Activated naive CD4-positive, alpha-beta T cell treated with anti-CD3 and anti-CD28 coated beads, Interleukin-2, amount 50 U/mL, for 72 hours (primary cell): ENCODE measurements at regions not wholly inside any gene's neighbourhood (a gene's known extent, or its start where the extent isn't known, plus 50 kb on each side); places are given as distances from the start of the nearest gene placed in this dataset.
"Not testable (repeated sequence)": the region's sequence is repeated elsewhere in the genome, so short reads cannot be mapped to it uniquely, and the experiment has no call there.

ENCODE experiments used
- ATAC-seq, 2 donors: fragments of 150-1000 bp; cut with Tn5 transposase; 2 replicates each; pipeline ENCODE4 v1.10.0; 2021; ENCODE audit warnings: mild to moderate bottlenecking in 2 of 2, moderate library complexity in 2 of 2
- DNase-seq, 2 donors: peaks; one replicate each; pipeline ENCODE4 v3.0.0; 2021 to 2022; ENCODE audit warnings: low spot score in 2 of 2
- H3K27ac Mint-ChIP-seq, 2 donors: one replicate each; pipeline ENCODE4 v1.8.0; 2022; ENCODE audit warnings: mild to moderate bottlenecking in 2 of 2, mixed read lengths in 2 of 2
- H3K36me3 Mint-ChIP-seq, 2 donors: one replicate each; pipeline ENCODE4 v1.8.0; 2022; ENCODE audit warnings: mixed read lengths in 2 of 2
- H3K9me3 Mint-ChIP-seq, 2 donors: one replicate each; pipeline ENCODE4 v1.8.0; 2022; ENCODE audit warnings: mixed read lengths in 2 of 2

- no peak for ATAC-seq
- DNase-seq: no peak
- H3K9me3 Mint-ChIP-seq: peaks cover 11 to 13% of the 10 kb centered on the region in 2 donors
- H3K27ac Mint-ChIP-seq: no peak overlapping the region
- peaks cover 5 to 10% of the 10 kb centered on the region in 2 donors for H3K36me3 Mint-ChIP-seq
Observed at GRCh38 chr2:114274957-114275356, 167.5 kb upstream of the DPP10 start.

GRCh38 chr2:114281188-114281587, 161.3 kb upstream of the DPP10 start:
- Mint-ChIP-seq H3K36me3 (peaks cover 5 to 7% of the 10 kb centered on the region in 2 donors), H3K27ac (no peak overlapping the region), H3K9me3 (peaks cover 5 to 6% of the 10 kb centered on the region in 2 donors)
- no peak for DNase-seq
- ATAC-seq: no peak

- Mint-ChIP-seq H3K36me3 (peaks cover 0 to 7% of the 10 kb centered on the region in 2 donors), H3K9me3 (peaks cover 8 to 10% of the 10 kb centered on the region in 2 donors), H3K27ac (no peak overlapping the region)
- no peak for ATAC-seq
- DNase-seq: no peak
Observed at GRCh38 chr2:114283774-114284173, 158.7 kb upstream of the DPP10 start.

GRCh38 chr2:114286438-114286837, 156.0 kb upstream of the DPP10 start:
- DNase-seq (no peak), ATAC-seq (no peak)
- H3K27ac Mint-ChIP-seq: no peak overlapping the region
- peaks cover 0 to 7% of the 10 kb centered on the region in 2 donors for H3K36me3 Mint-ChIP-seq
- peaks cover 8 to 10% of the 10 kb centered on the region in 2 donors for H3K9me3 Mint-ChIP-seq

- Mint-ChIP-seq H3K9me3 (no peaks in the 10 kb centered on the region), H3K36me3 (no peaks in the 10 kb centered on the region), H3K27ac (no peak overlapping the region)
- no peak for DNase-seq
- no peak for ATAC-seq
Observed at GRCh38 chr2:114293355-114293754, 149.1 kb upstream of the DPP10 start.

GRCh38 chr2:114294741-114295140, 147.7 kb upstream of the DPP10 start:
- H3K36me3 Mint-ChIP-seq: no peaks in the 10 kb centered on the region
- H3K27ac Mint-ChIP-seq: no peak overlapping the region
- H3K9me3 Mint-ChIP-seq: no peaks in the 10 kb centered on the region
- ATAC-seq (no peak), DNase-seq (no peak)

GRCh38 chr2:114300351-114300750, 142.1 kb upstream of the DPP10 start:
- ATAC-seq, H3K36me3 Mint-ChIP-seq, DNase-seq, H3K27ac Mint-ChIP-seq: not testable (repeated sequence)
- peaks cover 5 to 17% of the 10 kb centered on the region in 2 donors for H3K9me3 Mint-ChIP-seq

GRCh38 chr2:114316532-114317300, 125.7 kb upstream of the DPP10 start:
- DNase-seq (no peak), ATAC-seq (no peak)
- H3K27ac Mint-ChIP-seq: no peak overlapping the region
- no peaks in the 10 kb centered on the region for H3K36me3 Mint-ChIP-seq
- H3K9me3 Mint-ChIP-seq: no peaks in the 10 kb centered on the region

GRCh38 chr2:114330594-114330993, 111.8 kb upstream of the DPP10 start:
- DNase-seq (no peak), ATAC-seq (no peak)
- Mint-ChIP-seq H3K36me3 (no peaks in the 10 kb centered on the region), H3K27ac (no peak overlapping the region), H3K9me3 (no peaks in the 10 kb centered on the region)

- no peak overlapping the region for H3K27ac Mint-ChIP-seq
- no peaks in the 10 kb centered on the region for H3K9me3 Mint-ChIP-seq
- DNase-seq (no peak), ATAC-seq (no peak)
- H3K36me3 Mint-ChIP-seq: no peaks in the 10 kb centered on the region
Observed at GRCh38 chr2:114331934-114332333, 110.5 kb upstream of the DPP10 start.

GRCh38 chr2:114345246-114345645, 97.2 kb upstream of the DPP10 start:
- DNase-seq (no peak), ATAC-seq (no peak)
- H3K27ac Mint-ChIP-seq: no peak overlapping the region
- no peaks in the 10 kb centered on the region for H3K9me3 Mint-ChIP-seq
- no peaks in the 10 kb centered on the region for H3K36me3 Mint-ChIP-seq

- Mint-ChIP-seq H3K27ac (no peak overlapping the region), H3K36me3 (no peaks in the 10 kb centered on the region), H3K9me3 (no peaks in the 10 kb centered on the region)
- ATAC-seq (no peak), DNase-seq (no peak)
Observed at GRCh38 chr2:114346658-114347057, 95.8 kb upstream of the DPP10 start.

- ATAC-seq (no peak), DNase-seq (no peak)
- Mint-ChIP-seq H3K9me3 (no peaks in the 10 kb centered on the region), H3K27ac (no peak overlapping the region), H3K36me3 (no peaks in the 10 kb centered on the region)
Observed at GRCh38 chr2:114350186-114350725, 92.2 kb upstream of the DPP10 start.

- no peak overlapping the region for H3K27ac Mint-ChIP-seq
- DNase-seq (no peak), ATAC-seq (no peak)
- H3K9me3 Mint-ChIP-seq: no peaks in the 10 kb centered on the region
- no peaks in the 10 kb centered on the region for H3K36me3 Mint-ChIP-seq
Observed at GRCh38 chr2:114352988-114353387, 89.5 kb upstream of the DPP10 start.

GRCh38 chr2:114354199-114354598, 88.2 kb upstream of the DPP10 start:
- DNase-seq (no peak), ATAC-seq (no peak)
- Mint-ChIP-seq H3K9me3 (no peaks in the 10 kb centered on the region), H3K27ac (no peak overlapping the region), H3K36me3 (no peaks in the 10 kb centered on the region)

- DNase-seq (no peak), ATAC-seq (no peak)
- Mint-ChIP-seq H3K36me3 (peaks cover 6 to 16% of the 10 kb centered on the region in 2 donors), H3K27ac (no peak overlapping the region), H3K9me3 (peaks cover 23 to 28% of the 10 kb centered on the region in 2 donors)
Observed at GRCh38 chr2:114368705-114369104, 73.7 kb upstream of the DPP10 start.

GRCh38 chr2:114371721-114372120, 70.7 kb upstream of the DPP10 start:
- Mint-ChIP-seq H3K36me3 (peaks cover 6 to 16% of the 10 kb centered on the region in 2 donors), H3K9me3 (peaks cover 23 to 28% of the 10 kb centered on the region in 2 donors)
- not testable (repeated sequence) for DNase-seq, ATAC-seq, H3K27ac Mint-ChIP-seq

GRCh38 chr2:114373591-114373990, 68.8 kb upstream of the DPP10 start:
- no peak overlapping the region for H3K27ac Mint-ChIP-seq
- peaks cover 17 to 18% of the 10 kb centered on the region in 2 donors for H3K9me3 Mint-ChIP-seq
- peak; percentile 58 to 66 for ATAC-seq
- H3K36me3 Mint-ChIP-seq: peaks cover 6 to 15% of the 10 kb centered on the region in 2 donors
- no peak for DNase-seq
